AG20443 (cell line): ENCODE measurements at regions not wholly inside any gene's neighbourhood (a gene's known extent, or its start where the extent isn't known, plus 50 kb on each side); places are given as distances from the start of the nearest gene placed in this dataset.

Source experiments
- DNase-seq: peaks from one replicate; pipeline ENCODE4 v3.0.0; 2012; ENCODE audit warnings: low spot score, mixed read lengths

DNA sequence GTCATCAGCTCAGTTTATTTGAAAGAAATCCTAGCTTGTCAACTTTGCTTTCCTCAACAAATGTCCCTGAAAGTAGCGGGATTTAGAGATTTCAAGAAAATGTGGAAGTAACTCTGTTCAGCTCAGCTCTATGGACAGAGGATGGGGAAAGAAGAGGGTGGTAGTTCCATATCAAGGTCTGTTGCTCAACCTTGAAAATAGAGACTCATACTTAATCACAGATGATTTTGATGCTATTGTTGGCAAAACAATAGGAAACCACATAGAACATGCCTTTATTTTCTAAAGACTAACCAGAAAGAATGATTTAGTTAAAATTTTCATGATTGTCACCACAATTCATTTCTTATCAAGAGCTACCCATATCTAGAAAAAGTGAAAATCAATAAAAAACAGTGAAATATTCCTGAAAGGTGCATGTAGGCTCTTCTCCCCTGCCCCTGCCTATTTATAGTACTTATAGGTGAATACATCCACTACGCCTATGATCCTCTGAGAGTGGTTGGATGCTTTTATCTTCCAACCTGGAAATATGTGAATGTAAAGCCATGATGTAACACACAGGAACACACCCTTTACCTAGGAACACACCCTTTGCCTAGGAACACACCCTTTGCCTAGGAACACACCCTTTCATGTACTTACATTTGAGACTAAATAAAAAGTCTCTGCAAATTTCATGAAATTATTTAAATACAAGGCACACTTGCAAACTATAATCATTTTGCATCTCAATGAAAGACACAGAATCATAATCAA lies 65.8 kb downstream of the ETAA1 start:
- DNase-seq = no peak

DNA sequence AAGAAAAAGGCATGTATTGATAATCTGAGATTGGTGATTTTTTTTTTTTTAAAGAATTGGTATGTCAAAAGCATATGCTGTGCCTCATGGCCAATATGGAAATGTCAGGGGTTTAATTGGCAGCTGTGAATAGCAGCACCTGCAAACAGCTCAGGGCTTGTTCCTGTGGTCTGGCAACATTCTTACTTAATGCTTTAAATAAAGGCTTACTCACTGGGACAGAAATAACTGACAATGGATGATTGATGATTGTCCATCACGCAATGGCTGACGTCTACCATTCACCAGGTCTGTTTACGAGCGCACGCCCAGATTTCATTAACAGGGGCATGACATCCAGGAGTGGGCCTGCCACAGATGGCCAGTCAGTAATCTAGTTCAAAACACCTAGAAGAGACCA lies 66.7 kb downstream of the ETAA1 start:
- DNase-seq = no peak

DNA sequence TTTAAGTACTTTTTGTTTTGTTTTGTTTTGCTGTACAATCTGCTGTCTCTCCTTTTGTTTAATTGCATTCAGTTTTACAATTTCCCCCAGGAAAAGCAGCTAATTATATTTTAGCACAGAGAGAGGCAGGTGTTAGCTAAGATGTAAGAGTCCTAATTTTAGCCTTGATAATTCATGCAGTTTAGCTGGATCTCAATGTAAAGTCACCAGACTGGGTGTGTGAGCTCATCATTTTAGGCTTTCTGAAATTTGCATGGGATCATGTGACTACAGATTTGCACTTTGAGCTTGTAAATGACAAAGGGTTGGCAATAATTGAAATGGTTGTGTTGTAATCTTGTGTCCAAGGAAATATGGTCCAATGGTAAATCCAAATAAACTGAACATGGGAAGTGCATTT lies 68.5 kb downstream of the ETAA1 start:
- DNase-seq = no peak

DNA sequence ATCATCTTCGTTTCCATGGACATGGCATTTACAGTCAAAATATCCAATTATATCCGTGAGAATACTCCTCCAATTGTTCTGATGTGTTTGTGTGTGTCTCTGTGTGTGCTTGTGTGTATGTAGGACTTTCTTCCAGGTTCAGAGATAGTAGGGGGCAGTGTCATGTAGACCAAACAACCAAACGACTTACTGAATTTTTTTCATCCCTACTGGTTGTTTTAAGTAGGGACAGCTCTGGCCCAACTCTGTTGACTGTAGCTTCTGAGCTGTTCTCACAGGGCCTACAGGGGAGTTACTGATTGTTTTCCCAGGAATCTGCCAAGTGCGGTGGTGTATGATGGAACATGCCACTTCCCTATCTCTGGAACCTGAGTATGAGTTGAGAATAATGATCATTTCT lies 69.6 kb downstream of the ETAA1 start:
- DNase-seq = no peak

DNA sequence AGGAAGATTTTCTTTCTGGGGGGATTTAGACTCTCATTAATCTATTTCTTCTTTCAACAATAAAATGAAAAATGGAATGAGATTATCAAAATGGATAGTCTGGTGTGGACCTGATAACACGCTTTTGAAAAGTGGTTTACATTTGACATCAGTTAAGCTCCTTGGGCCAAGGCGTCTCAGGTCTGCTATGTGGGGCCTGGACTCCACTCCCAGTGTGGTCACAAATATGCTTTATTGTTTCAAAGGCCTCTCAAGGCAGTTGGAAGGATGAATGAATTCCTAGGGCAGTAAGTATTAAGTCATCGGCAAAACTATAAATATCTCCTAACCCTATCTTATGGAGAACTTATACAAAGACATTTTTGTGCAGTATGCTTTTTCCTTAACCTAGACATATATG lies 74.5 kb downstream of the ETAA1 start:
- no peak for DNase-seq

DNA sequence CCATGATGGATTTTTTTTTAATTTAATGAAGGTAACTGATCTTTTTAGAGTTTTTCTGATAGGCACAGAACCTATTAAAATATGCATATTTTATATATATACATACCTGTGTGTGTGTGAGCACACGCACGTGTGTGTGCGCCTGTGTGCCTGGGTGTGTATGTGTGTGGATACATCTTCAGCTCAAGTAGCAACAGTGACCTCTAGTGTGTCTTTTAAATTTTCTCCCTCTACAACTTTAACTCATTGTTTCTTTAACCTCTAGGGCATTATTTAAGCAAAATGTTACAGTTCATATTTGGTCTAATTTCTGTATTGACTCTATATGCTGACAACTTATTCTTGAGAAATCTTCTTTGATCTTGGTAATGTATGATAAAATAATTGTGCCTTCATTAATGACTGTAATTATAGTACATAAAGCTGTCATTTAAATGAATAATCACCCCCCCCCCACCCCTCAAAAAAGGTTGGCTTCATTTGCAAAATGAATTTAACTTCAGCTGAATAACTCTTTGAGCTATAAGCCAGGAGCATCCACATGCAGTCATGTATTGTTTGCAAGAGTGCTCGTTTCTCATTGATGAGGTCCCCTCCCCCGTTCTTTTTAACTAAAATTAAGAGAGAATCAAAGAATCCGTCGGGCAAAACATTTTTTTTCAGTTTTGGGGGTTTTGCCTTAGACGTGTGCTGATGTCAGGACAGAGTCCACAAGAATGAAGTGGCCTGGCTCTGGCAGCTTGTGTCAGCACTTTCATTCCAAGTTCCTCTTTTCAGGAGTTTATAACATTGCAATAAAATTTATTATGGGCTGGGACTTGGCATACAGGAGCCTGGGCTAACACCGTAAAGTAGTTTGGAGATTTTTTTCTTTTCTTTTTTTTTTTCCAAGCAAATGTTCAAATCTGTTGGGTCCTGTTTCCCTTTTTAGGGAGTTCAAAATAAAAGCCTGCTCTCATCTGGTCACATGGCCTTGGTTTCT lies 80.0 kb downstream of the ETAA1 start:
- DNase-seq = peak; percentile 43

DNA sequence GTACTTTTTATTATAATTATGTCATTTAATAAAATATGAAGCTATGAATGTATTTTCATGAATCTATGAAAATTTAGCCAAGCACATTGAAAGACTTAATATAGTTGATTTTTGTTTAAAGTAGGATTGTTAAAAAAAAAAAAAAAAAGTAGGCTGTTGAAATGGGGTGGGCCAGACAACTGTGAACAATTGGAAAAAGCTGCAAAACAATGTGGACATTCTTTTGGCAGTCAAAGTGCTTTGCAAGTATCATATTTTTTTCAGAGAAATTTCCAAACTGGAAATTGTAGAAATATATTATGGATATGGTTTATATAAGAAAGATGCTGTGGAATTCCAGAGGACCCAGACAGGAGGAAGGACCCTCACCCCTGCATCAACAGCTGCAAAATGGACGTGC lies 82.1 kb downstream of the ETAA1 start:
- no peak for DNase-seq

DNA sequence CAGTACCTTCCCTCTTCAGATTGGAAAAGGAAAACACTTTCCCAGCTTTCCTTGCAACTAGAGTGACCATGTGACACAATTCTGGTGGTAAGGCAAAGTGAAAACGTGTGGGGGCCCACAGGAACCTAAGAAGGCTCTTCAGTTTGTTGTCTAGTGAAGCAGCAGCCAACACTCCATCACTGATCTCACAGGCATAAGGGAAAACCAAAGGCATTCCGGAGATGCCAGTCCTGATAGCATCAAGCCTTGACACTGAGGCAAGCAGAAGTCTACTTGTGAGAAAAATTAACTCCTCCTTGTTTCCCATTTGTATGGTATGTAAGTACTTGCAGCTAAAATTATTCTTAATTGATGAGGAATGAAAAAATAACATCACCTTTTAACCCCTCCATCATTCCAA lies 88.3 kb downstream of the ETAA1 start:
- DNase-seq = peak; percentile 48

DNA sequence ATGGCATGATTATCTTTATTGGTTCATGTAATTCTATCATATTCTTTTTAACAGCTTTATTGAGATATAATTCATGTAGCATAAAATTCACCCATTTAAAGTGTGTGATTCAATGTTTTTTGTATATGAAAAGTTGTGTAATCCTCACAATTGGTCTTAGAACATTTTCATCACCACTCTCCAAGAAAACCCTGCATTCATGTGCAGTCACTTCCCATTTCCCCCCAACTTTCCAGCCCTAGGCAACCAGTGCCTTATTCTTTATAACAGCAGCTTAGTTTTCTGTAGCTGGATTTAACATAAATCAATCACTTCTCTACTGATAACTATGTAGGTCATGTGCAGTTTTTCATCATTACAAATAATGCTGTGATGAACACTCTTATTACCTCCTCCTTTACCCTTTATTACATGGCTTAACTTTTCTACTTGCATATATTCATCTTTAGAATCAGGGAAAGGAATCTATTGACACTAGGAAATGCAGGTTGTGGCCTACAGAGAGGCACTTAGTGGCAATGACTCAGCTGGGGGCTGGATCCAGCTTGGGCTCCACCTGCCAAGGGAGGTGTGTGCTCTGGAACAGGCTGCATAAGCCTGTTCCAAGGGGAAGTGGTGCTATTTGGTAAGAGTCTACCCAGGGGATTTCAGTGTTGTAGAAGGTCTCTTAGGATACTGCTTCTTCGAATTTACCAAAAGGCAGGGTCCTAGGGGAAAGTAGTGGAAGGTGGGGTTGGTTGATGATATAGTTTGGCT lies 89.1 kb downstream of the ETAA1 start:
- DNase-seq = peak; percentile 16

DNA sequence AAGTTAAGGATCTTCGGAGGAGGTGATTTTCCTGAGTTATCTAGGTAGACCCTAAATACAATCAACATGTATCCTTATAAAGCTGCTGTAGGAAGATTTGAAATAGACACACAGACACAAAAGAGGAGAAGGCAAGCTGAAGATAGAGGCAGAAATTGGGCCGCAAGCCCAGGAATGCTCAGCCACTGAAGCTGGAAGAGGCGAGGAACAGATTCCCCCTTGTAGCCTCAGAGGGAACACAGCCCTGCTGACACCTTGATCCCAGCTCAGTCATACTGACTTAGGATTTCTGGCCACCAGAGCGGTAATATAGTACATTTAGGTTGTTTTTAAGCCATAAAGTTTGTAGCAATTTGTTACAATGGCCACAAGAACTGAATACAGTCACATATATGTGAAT lies 90.9 kb downstream of the ETAA1 start:
- DNase-seq = no peak

DNA sequence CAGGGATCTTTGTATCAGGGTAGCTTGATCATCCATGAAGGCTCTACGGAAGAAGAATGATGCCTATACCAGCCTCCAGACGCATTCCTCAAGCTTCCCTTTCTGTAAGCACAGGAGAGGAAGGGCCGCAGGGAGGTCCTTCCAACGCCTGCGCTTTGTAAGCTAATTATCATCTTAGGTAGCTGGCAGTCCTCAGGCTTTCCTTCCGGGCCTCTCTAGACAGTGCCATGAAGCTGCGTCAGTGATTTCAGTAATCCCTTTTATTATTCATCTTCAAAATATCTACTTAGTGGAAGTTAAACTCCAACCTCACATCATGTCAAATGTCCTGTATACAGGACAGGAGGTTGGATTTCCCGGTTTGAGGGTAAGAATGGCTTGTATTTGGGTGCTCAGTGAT lies 92.3 kb downstream of the ETAA1 start:
- no peak for DNase-seq

DNA sequence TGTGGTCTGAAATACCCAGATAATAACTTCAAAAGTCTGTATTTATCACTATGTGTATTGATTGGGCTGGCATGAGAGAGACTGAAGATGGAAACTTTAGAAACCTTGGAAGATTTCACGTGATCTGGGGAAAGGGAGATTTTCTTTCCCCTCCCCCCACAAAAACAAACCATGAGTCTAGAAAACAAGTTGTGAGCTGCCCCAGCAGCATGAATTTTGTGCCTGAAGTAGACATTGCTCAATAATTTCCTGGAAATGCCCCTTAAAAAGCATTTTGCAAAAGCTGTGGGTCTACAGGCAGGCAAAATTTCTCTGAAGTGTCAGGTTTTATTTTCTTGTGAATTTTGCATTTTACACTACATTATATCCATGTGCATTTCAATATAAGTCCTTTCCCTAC lies 101.8 kb downstream of the ETAA1 start:
- no peak for DNase-seq

DNA sequence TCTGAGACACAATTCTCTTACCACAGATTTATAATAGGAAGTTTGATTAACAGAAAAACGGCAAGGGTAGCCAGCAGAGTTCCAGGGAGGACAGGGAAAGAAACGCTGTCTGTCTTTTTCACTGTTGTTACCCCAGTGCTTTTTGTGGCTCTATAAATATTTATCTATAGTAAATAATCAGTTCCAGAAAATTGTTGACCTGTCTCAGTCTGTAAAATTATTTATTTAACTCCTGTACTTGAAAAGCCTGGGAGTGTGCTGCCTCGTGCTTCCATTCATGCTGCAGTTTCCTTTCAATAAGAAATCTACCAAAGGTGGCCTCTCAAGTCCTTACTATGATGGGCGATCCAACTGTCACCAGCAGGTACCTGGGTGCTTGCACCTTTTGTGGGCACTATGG lies 102.9 kb downstream of the ETAA1 start:
- DNase-seq = no peak

DNA sequence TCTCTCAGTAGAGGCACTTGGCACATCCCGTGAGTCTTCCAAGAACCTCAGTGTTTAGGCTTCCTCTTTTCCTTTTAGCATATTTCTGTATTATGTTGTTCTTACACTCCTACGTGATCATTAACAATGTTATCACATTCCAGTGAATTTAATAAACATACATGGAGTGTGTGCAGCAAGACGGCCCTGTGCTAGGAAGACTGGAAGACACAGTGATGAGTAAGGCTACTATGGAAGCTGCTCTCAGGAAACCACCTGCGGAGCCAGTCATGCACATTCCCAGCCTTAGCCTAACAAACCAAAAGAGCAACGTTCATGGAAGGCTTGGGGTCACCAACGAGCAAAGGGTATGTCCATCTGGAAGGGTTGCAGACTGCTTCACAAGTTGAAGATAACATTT lies 103.4 kb downstream of the ETAA1 start:
- DNase-seq = no peak

DNA sequence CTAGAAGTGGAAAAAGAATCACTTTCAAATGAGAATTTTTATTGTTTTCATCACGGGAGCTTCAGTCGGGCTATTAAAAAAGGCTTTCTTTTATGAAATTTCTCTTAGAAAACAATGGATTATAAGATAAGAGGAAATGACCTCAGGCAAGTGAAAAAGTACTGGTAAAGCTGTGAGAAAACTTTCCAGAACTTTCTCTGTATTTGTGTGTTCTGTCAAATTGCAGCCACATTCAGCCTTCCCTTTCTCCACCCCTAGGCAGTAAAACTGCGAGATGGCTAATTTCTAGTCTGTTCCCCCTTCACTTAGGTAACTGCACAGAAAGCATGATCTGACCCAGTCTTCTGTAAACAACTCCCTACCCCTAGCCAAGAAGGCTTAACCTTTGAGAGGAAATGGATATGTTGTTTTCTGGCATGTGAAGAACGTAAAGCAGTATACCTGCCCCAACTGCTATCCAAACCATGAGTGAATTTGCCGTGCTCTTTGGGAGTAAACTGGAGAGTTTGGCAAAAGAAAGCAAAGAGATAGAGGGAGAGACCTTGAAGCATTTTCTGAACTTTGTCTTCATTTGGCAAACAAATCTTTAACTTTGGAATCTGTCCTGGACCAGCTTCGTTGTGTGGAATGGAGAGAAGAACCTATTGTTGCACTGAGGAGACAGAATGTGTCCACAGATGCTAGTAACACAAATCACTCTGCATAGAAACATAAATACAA lies 105.4 kb downstream of the ETAA1 start:
- DNase-seq = no peak

DNA sequence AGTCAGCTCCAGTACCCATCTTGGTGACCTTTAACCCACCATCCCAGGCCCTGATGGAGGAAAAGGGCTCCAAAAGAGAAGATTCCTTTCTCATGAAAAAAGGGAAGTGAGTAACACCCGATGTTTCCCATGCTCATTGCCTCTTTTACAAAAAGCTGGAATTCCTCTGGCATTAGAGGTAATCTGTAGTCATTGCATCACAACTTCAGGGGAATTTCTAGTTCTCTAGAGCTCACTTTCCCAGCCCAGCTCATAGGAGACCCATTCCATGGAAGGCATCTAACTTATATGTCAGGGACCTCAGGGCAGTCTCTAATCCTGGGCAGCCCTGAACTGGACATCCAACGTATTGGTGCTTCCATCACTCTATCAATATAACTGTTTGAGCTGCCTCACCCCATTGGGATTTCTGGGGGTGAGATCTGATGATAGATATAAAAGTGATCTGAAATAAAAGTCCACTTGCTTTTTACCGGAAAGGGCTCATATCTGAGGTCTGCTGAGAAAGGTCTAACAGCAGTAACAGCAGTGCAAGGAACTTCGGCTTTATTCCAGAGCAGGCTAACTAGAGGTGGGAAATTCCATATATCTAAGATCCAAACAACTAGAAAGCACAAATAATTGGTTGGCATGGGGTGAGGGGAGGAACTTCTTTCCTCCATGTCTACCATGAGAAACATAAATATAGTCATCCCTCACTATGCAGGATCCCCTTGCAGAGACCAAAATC lies 106.1 kb downstream of the ETAA1 start:
- DNase-seq = peak; percentile 79

DNA sequence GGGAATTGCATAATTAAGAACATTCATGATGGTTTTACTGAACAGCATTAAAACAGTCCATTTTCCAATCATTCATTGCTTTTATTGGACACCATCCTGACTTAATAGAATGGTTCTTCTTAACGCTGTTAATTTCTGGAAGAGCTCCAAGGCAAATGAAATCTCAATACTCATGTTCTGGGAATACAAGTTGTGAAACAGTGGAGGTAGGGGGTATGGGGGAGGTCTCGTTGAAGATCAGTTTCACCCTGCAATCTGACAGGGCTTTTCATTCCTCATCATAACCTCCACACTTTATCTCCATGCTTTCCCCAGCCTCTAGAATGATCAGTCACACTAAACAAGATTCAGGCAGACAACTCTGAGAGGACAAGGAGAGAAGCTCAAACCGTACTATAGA lies 113.6 kb downstream of the ETAA1 start:
- DNase-seq = no peak

DNA sequence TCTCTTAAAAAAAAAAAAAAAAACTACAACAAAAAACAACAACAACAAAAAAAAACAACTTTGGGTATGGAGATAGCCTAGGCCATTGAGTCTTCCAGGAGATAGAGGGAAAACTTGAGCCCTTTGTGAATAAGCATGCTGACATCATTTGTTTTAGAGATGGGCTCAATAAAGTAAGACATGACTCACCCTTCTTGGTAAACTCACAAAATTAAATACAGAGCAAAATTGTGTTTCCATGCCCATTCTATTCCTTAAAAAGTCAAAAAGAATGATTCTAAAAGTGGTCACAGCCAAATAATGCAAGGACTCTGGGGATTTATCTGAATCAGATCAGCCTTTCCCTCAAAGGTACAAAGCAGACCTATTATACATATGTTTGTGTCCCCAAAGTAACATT lies 117.4 kb downstream of the ETAA1 start:
- peak; percentile 52 for DNase-seq

DNA sequence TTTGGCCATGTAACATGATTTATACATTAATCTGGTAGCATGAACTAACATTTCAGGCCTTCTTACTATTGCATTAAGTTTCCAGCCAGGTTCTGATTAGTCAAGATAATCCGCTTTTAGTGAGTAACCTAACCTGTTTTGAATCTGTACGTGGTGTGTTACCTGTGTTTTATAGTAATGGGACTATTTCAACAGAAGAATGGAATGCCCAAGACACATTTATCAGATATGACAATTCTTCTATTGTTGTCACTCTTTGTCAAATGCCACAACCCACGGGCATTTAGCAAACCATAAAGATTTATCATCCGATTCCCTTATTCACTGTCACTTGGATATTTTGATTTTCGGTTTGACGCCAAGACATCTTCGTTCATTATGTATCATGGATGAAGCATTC lies 117.9 kb downstream of the ETAA1 start:
- DNase-seq = no peak

DNA sequence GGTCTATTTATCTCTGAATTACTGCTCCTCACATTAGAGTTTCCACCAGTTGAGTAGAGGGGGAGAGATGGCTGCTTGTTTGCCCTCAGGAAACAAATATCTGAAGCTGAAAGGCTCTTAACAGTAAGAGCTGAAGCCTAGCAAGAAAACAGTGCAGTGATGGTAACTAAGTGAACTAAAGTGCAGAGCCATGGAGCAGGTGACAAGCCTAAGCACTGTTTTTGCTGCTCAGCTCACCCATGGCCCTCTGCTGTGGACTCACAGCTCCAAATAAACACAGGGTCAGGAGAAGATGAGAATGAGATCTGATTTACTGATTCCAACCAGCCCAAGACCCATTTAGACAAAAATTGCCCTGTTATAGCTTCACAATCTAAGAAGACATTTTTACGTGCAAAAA lies 118.4 kb downstream of the ETAA1 start:
- no peak for DNase-seq

DNA sequence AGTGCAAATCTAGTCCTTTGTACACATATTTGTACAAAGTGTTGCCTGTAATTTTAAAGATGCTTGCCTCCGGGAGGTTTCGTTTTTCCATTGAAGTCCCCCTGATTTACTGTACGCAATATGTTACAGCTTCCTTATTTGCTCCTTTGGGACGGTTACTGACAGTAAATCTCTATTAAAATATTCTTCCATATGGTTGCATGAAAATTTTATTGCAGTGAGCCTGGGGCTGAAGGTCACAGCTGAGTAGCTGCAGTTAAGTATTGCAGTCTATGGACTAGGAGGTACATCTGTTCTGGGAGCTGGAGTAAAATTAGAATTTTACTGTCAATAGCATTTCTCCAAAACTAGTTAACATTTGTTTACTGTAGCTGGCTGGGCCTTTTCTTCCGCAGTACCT lies 119.2 kb downstream of the ETAA1 start:
- DNase-seq = no peak
